Fibroblast of lung (primary cell): ENCODE measurements at regions not wholly inside any gene's neighbourhood (a gene's known extent, or its start where the extent isn't known, plus 50 kb on each side); places are given as distances from the start of the nearest gene placed in this dataset.

Experiments used
- DNase-seq, 2 donors: peaks; one replicate each; pipeline versions ENCODE4 v3.0.0 to v3.0.0-alpha.2; 2010; ENCODE audit warnings: low read depth in 2 of 2
- H2AFZ ChIP-seq: 2 replicates; pipeline ENCODE4 v1.5.1; 2012; ENCODE audit warnings: low read length, control low read depth, inconsistent platforms
- H3K27ac ChIP-seq: 2 replicates; pipeline ENCODE4 v1.5.1; 2011; ENCODE audit warnings: low read length, control low read depth; ENCODE audit not compliant: insufficient read depth
- H3K27me3 ChIP-seq: 2 replicates; pipeline ENCODE4 v1.5.1; 2011; ENCODE audit warnings: mild to moderate bottlenecking, low read length; ENCODE audit not compliant: control insufficient read depth, insufficient read depth
- H3K36me3 ChIP-seq: 2 replicates; pipeline ENCODE4 v1.5.1; 2011; ENCODE audit warnings: low read length; ENCODE audit not compliant: control insufficient read depth, insufficient read depth
- H3K4me1 ChIP-seq: 2 replicates; pipeline ENCODE4 v1.5.1; 2011; ENCODE audit warnings: low read length; ENCODE audit not compliant: control insufficient read depth, insufficient read depth; ENCODE audit errors: extremely low read depth
- H3K4me2 ChIP-seq: 2 replicates; pipeline ENCODE4 v1.5.1; 2011; ENCODE audit warnings: low read length, control low read depth; ENCODE audit not compliant: insufficient read depth; ENCODE audit errors: extremely low read depth
- H3K4me3 ChIP-seq, 4 experiments: fragments of 200-600 bp in 1 of 4; sonication (generic) in 1 of 4; replicated peaks in 1 of 4; 2 replicates each; pipeline ENCODE4 v1.5.1; 2011 to 2016; ENCODE audit warnings: low read length in 4 of 4, low read depth in 3 of 4, mild to moderate bottlenecking in 3 of 4, control low read depth in 2 of 4, inconsistent platforms in 1 of 4, mixed read lengths in 1 of 4; ENCODE audit not compliant: insufficient read depth in 1 of 4; ENCODE audit errors: control extremely low read depth in 1 of 4
- H3K79me2 ChIP-seq: 2 replicates; pipeline ENCODE4 v1.5.1; 2012; ENCODE audit warnings: mild to moderate bottlenecking, low read length, inconsistent platforms; ENCODE audit not compliant: control insufficient read depth, insufficient read depth
- H3K9ac ChIP-seq: 2 replicates; pipeline ENCODE4 v1.5.1; 2011; ENCODE audit warnings: mild to moderate bottlenecking, low read length, control low read depth; ENCODE audit not compliant: insufficient read depth
- H3K9me3 ChIP-seq: 2 replicates; pipeline ENCODE4 v1.5.1; 2012; ENCODE audit warnings: low read depth, low read length; ENCODE audit not compliant: control insufficient read depth, insufficient read depth
- H4K20me1 ChIP-seq: 2 replicates; pipeline ENCODE4 v1.5.1; 2011; ENCODE audit warnings: low read length; ENCODE audit not compliant: control insufficient read depth, insufficient read depth; ENCODE audit errors: extremely low read depth
- EZH2 ChIP-seq: IDR thresholded peaks from 2 replicates; pipeline ENCODE4 v1.5.1; 2012; ENCODE audit warnings: low read length, control low read depth, mild to moderate bottlenecking; ENCODE audit errors: missing control alignments
- TF ChIP-seq, protein P1 (sequence below), 2 donors: IDR thresholded peaks in 1 of 2; conservative IDR thresholded peaks in 1 of 2; 1 replicate in 1 of 2; 2 replicates in 1 of 2; pipeline ENCODE4 v1.5.1; 2011 to 2012; ENCODE audit warnings: low read length in 2 of 2, control low read depth in 1 of 2, inconsistent platforms in 1 of 2, low read depth in 1 of 2, mild to moderate bottlenecking in 1 of 2

DNA sequence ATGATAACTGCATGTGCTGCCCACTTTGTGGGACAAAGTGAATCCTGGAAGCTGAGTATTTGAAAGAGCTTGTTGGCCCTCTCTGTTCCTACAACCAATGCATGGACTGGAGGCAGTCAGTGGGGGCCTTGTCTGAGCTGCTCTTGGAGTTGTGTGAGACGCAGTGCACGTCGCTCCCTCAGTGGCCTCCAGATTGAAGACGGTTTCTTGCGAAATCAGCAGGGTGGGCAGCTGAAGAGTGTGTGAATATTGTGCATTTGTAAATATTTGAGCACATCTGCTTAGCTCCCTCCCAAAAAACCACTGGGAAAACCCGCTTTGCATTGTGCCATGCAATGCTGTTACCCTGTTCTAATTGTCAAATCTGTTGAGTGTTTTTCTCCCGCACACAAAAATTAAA is 782.8 kb downstream of the PLCL1 start:
- H3K79me2 ChIP-seq = no peaks in the 10 kb centered on the region
- H3K27ac ChIP-seq = no peak overlapping the region
- no peak overlapping the region for H3K4me3 ChIP-seq
- no peaks in the 10 kb centered on the region for H4K20me1 ChIP-seq
- H3K9me3 ChIP-seq = no peaks in the 10 kb centered on the region
- no peaks in the 10 kb centered on the region for H3K27me3 ChIP-seq
- no peak overlapping the region for H3K9ac ChIP-seq
- H3K4me2 ChIP-seq = no peak overlapping the region
- no peaks in the 10 kb centered on the region for H3K36me3 ChIP-seq
- TF ChIP-seq, protein P1, sequence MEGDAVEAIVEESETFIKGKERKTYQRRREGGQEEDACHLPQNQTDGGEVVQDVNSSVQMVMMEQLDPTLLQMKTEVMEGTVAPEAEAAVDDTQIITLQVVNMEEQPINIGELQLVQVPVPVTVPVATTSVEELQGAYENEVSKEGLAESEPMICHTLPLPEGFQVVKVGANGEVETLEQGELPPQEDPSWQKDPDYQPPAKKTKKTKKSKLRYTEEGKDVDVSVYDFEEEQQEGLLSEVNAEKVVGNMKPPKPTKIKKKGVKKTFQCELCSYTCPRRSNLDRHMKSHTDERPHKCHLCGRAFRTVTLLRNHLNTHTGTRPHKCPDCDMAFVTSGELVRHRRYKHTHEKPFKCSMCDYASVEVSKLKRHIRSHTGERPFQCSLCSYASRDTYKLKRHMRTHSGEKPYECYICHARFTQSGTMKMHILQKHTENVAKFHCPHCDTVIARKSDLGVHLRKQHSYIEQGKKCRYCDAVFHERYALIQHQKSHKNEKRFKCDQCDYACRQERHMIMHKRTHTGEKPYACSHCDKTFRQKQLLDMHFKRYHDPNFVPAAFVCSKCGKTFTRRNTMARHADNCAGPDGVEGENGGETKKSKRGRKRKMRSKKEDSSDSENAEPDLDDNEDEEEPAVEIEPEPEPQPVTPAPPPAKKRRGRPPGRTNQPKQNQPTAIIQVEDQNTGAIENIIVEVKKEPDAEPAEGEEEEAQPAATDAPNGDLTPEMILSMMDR (conservative IDR thresholded peaks at IDR 0.05 in 1 of 2, IDR thresholded peaks at IDR 0.05 in 1 of 2; ENCODE audit: low read depth in 1 of 2, low read length in 2 of 2) = no peak
- TF ChIP-seq EZH2 = no peak
- DNase-seq = no peak
- H2AFZ ChIP-seq = no peak overlapping the region
- no peaks in the 10 kb centered on the region for H3K4me1 ChIP-seq

DNA sequence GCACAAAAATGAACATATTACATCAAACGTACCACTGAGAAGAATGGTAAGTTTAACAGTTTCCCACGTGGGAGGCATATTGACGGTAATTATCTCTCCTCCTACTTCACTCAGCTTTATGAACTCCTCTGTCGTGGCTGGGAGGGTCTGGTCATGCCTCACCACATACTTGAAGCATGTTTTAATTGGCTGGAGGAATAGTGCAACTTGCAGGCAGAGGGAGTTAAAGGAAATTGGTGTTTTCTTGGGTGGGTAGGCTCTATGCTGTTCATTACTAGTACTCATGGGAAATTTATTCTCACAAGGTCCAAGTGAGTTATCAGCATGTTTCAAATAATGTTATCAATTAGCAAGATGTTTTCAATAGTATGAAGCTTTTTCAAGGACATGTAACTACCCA is 767.0 kb downstream of the PLCL1 start:
- no peak overlapping the region for H3K4me3 ChIP-seq
- no peaks in the 10 kb centered on the region for H3K9me3 ChIP-seq
- H3K9ac ChIP-seq = no peak overlapping the region
- no peaks in the 10 kb centered on the region for H4K20me1 ChIP-seq
- H3K79me2 ChIP-seq = no peaks in the 10 kb centered on the region
- no peak for DNase-seq
- no peaks in the 10 kb centered on the region for H3K36me3 ChIP-seq
- TF ChIP-seq EZH2 = no peak
- TF ChIP-seq, protein P1 (conservative IDR thresholded peaks at IDR 0.05 in 1 of 2, IDR thresholded peaks at IDR 0.05 in 1 of 2; ENCODE audit: low read depth in 1 of 2, low read length in 2 of 2) = no peak
- H3K4me1 ChIP-seq = no peaks in the 10 kb centered on the region
- H3K27ac ChIP-seq = no peak overlapping the region
- no peak overlapping the region for H2AFZ ChIP-seq
- no peak overlapping the region for H3K4me2 ChIP-seq
- H3K27me3 ChIP-seq = no peaks in the 10 kb centered on the region

DNA sequence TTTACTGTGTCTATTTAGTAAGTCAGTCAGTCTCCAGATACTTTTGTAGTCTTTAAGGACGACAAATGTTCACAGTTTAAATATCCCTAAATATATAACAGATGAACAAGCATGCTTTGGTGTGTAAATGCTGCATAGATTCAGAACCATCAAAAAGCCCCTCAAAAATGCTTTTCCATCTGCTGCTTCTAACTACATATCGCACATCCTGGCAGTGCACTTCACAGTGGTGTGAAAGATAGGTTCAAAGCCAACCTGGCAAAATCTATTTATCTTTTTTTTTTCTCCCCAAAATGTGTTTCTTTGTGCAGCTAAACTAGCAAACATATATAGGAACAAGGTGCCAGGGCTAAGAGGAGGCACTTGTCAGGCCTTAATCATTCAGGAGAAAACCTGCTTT is 753.8 kb downstream of the PLCL1 start:
- no peak overlapping the region for H3K4me2 ChIP-seq
- H2AFZ ChIP-seq = no peak overlapping the region
- no peak overlapping the region for H3K9ac ChIP-seq
- H3K4me3 ChIP-seq = no peak overlapping the region
- H3K27ac ChIP-seq = no peak overlapping the region
- H3K27me3 ChIP-seq = no peaks in the 10 kb centered on the region
- no peaks in the 10 kb centered on the region for H4K20me1 ChIP-seq
- no peak for DNase-seq
- no peaks in the 10 kb centered on the region for H3K4me1 ChIP-seq
- no peak for TF ChIP-seq EZH2
- TF ChIP-seq, protein P1 (conservative IDR thresholded peaks at IDR 0.05 in 1 of 2, IDR thresholded peaks at IDR 0.05 in 1 of 2; ENCODE audit: low read depth in 1 of 2, low read length in 2 of 2) = no peak
- H3K9me3 ChIP-seq = no peaks in the 10 kb centered on the region
- no peaks in the 10 kb centered on the region for H3K79me2 ChIP-seq
- H3K36me3 ChIP-seq = no peaks in the 10 kb centered on the region
